ENCODE measurements at regions not wholly inside any gene's neighbourhood (a gene's known extent, or its start where the extent isn't known, plus 50 kb on each side); places are given as distances from the start of the nearest gene placed in this dataset.
"Not testable (repeated sequence)": the region's sequence is repeated elsewhere in the genome, so short reads cannot be mapped to it uniquely, and the experiment has no call there.

DNA sequence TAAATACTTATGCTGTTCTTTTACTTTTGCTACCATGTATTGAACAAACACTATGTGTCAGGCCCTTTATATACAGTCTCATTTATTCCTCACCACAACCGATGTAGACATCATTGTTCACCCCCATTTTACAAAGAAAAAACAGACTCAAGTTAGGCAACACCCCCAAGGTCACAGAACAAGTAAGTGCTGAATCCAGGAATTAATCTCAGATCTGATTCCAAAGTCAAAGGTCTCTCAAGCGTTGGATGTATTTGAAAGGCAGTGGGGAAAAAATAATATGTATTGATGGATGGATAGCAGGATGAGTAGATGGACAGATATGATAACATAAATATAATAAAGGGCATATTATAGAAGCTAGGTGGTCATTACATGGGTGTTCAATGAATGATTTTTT lies 85.1 kb upstream of the VLDLR start:
- Histone ChIP-seq H3K9me3 (no peaks in the 10 kb centered on the region), H3K27me3 (no peaks in the 10 kb centered on the region), H3K4me1 (no peaks in the 10 kb centered on the region), H3K4me3 (no peak overlapping the region), H3K36me3 (no peaks in the 10 kb centered on the region), H3K27ac (no peak overlapping the region)
- TF ChIP-seq POLR2AphosphoS5 (IDR thresholded peaks at IDR 0.05) = no peak
- TF ChIP-seq, protein P1, sequence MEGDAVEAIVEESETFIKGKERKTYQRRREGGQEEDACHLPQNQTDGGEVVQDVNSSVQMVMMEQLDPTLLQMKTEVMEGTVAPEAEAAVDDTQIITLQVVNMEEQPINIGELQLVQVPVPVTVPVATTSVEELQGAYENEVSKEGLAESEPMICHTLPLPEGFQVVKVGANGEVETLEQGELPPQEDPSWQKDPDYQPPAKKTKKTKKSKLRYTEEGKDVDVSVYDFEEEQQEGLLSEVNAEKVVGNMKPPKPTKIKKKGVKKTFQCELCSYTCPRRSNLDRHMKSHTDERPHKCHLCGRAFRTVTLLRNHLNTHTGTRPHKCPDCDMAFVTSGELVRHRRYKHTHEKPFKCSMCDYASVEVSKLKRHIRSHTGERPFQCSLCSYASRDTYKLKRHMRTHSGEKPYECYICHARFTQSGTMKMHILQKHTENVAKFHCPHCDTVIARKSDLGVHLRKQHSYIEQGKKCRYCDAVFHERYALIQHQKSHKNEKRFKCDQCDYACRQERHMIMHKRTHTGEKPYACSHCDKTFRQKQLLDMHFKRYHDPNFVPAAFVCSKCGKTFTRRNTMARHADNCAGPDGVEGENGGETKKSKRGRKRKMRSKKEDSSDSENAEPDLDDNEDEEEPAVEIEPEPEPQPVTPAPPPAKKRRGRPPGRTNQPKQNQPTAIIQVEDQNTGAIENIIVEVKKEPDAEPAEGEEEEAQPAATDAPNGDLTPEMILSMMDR (IDR thresholded peaks at IDR 0.05) = no peak
- intact Hi-C loops (cut with DNase I; ENCODE audit: low total_unique reads) (no loop called here), in situ Hi-C loops (cut with MboI; ENCODE audit: low pct_ligation_motif_present in 1 of 4, low pct_unique_long_range_greater_than_20kb in 1 of 4, low sequenced_read_pairs in 3 of 4) (no loop called here)
- no peak for DNase-seq
- 79 to 84% methylated on average over 2 of the region's 2 CpGs for WGBS, 2 donors (ENCODE audit: low coverage in 1 of 2)

DNA sequence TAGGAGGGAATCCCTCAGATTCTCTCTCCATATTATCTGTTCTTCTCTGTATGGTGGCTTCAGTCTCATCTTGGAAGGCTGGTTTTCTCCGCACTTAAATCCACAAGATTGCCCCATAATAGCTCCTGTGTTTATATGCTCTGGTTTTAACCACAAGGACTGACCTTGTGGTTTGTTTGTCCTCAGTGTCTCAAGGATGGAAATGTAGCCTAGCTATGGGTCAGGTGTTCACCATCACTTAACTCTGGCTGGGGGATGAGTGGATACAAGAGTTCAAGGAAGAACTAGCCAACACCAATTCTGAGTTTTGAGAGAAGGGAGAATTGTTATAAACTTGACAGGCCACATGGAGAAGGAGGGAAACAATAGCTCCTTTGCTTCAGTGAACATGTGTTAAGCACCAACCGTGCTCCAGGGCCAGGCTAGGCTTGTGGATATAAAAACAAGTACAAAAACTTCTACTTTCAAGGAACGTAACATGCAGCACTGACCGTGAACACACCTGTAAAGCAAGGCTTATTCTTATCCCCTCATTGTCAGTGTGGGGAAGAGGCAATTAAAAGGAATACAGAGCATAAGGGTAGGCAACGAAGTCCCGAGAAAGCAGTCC lies 75.6 kb upstream of the VLDLR start:
- intact Hi-C loops (cut with DNase I; ENCODE audit: low total_unique reads) (no loop called here), in situ Hi-C loops (cut with MboI; ENCODE audit: low pct_ligation_motif_present in 1 of 4, low pct_unique_long_range_greater_than_20kb in 1 of 4, low sequenced_read_pairs in 3 of 4) (no loop called here)
- DNase-seq = no peak
- TF ChIP-seq, protein P1 (IDR thresholded peaks at IDR 0.05) = no peak
- TF ChIP-seq POLR2A (IDR thresholded peaks at IDR 0.05) (no peak), POLR2AphosphoS5 (IDR thresholded peaks at IDR 0.05) (no peak), EP300 (IDR thresholded peaks at IDR 0.05; ENCODE audit: low read depth) (no peak)
- Histone ChIP-seq H3K9me3 (no peaks in the 10 kb centered on the region), H3K27ac (no peak overlapping the region), H3K4me3 (no peak overlapping the region), H3K4me1 (no peaks in the 10 kb centered on the region), H3K36me3 (no peaks in the 10 kb centered on the region), H3K27me3 (no peaks in the 10 kb centered on the region)
- 70 to 87% methylated on average over 5 to 6 of the region's 6 CpGs for WGBS, 2 donors (ENCODE audit: low coverage in 1 of 2)

DNA sequence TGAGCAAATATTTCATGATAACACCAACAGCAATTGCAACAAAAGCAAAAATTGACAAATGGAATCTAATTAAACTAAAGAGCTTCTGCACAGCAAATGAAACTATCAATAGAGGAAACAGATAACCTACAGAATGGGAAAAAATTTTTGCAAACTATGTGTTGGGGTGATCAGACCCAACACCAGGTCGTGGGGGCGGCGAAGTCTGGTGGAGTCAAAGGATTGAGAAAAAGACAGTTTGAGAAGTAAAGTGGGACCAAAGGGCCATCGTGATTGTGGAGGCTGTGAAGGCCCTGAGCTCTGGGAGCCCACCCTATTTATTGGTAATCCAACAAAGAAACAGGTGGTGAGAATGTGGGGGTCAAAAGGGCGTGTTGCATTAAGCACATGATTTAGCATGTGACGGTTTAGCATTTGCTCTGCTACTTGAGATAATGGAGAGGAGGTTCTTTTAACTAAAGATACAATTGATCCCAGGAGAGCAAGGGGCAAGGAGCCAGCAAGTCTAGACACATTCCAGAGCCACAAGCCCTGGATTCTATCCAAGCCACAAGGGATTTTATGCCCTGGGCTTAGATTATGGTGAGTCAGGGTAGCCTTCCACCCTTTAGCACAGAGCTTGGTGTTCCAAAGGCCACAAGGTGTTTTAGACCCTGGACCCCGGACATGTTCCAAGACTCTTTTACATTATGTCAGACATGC lies 65.5 kb upstream of the VLDLR start:
- H3K36me3 ChIP-seq; in situ Hi-C loops (cut with MboI; ENCODE audit: low pct_ligation_motif_present in 1 of 4, low pct_unique_long_range_greater_than_20kb in 1 of 4, low sequenced_read_pairs in 3 of 4); H3K27ac ChIP-seq; intact Hi-C loops (cut with DNase I; ENCODE audit: low total_unique reads); H3K9me3 ChIP-seq; H3K4me3 ChIP-seq; H3K27me3 ChIP-seq: not testable (repeated sequence)
- 86 to 87% methylated on average over 7 of the region's 7 CpGs for WGBS, 2 donors (ENCODE audit: low coverage in 1 of 2)
- H3K4me1 ChIP-seq = peaks cover 8 to 15% (median 11%) of the 10 kb centered on the region in 4 donors
- DNase-seq = peak; percentile 11

DNA sequence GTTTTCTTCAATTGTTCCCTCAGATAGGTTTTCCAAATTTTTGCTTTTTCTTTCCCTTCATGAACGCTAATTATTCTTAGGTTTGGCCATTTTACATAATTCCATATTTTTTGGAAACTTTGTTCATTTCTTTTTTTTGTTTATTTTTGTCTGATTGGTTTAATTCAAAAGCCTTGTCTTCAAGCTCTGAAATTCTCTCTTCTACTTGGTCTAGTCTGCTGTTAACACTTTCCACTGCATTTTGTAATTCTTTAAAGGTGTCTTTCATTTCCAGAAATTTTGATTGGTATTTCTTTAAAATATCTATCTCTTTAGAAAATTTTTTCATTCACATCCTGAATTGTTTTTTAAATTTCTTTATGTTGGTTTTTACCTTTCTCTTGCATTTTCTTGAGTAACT lies 63.9 kb upstream of the VLDLR start:
- Histone ChIP-seq H3K4me3 (no peak overlapping the region), H3K36me3 (no peaks in the 10 kb centered on the region), H3K9me3 (no peaks in the 10 kb centered on the region), H3K27me3 (no peaks in the 10 kb centered on the region), H3K27ac (no peak overlapping the region), H3K4me1 (peaks cover 8 to 15% (median 11%) of the 10 kb centered on the region in 4 donors)
- intact Hi-C loops (cut with DNase I; ENCODE audit: low total_unique reads) = no loop called here
- TF ChIP-seq POLR2AphosphoS5 (IDR thresholded peaks at IDR 0.05) (no peak), EP300 (IDR thresholded peaks at IDR 0.05; ENCODE audit: low read depth) (no peak), POLR2A (IDR thresholded peaks at IDR 0.05) (no peak)
- TF ChIP-seq, protein P1 (IDR thresholded peaks at IDR 0.05) = no peak
- WGBS, 2 donors (ENCODE audit: low coverage in 1 of 2) = 93 to 94% methylated on average over 1 of the region's 1 CpG
- in situ Hi-C loops (cut with MboI; ENCODE audit: low pct_ligation_motif_present in 1 of 4, low pct_unique_long_range_greater_than_20kb in 1 of 4, low sequenced_read_pairs in 3 of 4) = no loop called here
- DNase-seq = no peak

Data from transverse colon (tissue), 4 donors.